HepG2 (cell line): ENCODE measurements at regions not wholly inside any gene's neighbourhood (a gene's known extent, or its start where the extent isn't known, plus 50 kb on each side); places are given as distances from the start of the nearest gene placed in this dataset.

Experiments
- ATAC-seq: fragments of 200-7000 bp; cut with Tn5 transposase; 3 replicates; pipeline ENCODE4 v1.9.1; 2020; ENCODE audit warnings: mild to moderate bottlenecking, moderate library complexity
- BruUV-seq: library from RNA; stranded (reverse); fragments of 400-500 nt; replicated peaks from 2 replicates; lab custom pipeline; 2021; lab: Mats Ljungman, UMichigan
- CTCF ChIA-PET: fragments of 300-600 bp; formaldehyde crosslinking; extraction: SDS; loops from one replicate; lab custom pipeline; 2021; ENCODE audit warnings: low total read pairs, inconsistent platforms, low intra/inter-chr PET ratio; lab: Yijun Ruan, JAX
- POLR2A ChIA-PET: fragments of 350-600 bp; sonication (Branson Sonifier 250); formaldehyde crosslinking; loops from one replicate; lab custom pipeline; 2020; ENCODE audit warnings: antibody characterized with exemption, inconsistent platforms; lab: Yijun Ruan, JAX
- DNase-seq: peaks from one replicate; pipeline ENCODE4 v3.0.0-alpha.2; 2015; ENCODE audit warnings: low spot score
- FAIRE-seq: peaks from 3 replicates; lab custom pipeline; 2011; peaks lifted over from hg19 to GRCh38; lab: Jason Lieb, UNC
- H2AFZ ChIP-seq: one replicate; pipeline ENCODE4 v1.6.1; 2011; ENCODE audit warnings: low read length, inconsistent platforms
- H3K27ac ChIP-seq: fragments of 300-600 bp; 3 replicates; pipeline ENCODE4 v1.8.0; 2011; ENCODE audit warnings: mixed run types, mild to moderate bottlenecking, mixed read lengths, low read length, inconsistent platforms; ENCODE audit not compliant: insufficient read depth; ENCODE audit errors: extremely low read length
- H3K27me3 ChIP-seq, 2 experiments: fragments of 200-600 bp in 1 of 2; 2 replicates in 1 of 2; 3 replicates in 1 of 2; pipeline versions ENCODE4 v1.6.0 to v1.8.0; 2011; ENCODE audit warnings: low read length in 2 of 2, mild to moderate bottlenecking in 2 of 2, moderate library complexity in 2 of 2, inconsistent platforms in 1 of 2; ENCODE audit not compliant: insufficient read depth in 2 of 2, control insufficient read depth in 1 of 2
- H3K36me3 ChIP-seq, 2 experiments: fragments of 200-600 bp in 1 of 2; replicated peaks in 1 of 2; 2 replicates in 1 of 2; 3 replicates in 1 of 2; pipeline versions ENCODE4 v1.5.1 to v1.8.0; 2011; ENCODE audit warnings: low read length in 2 of 2, inconsistent platforms in 1 of 2; ENCODE audit not compliant: insufficient read depth in 2 of 2, control insufficient read depth in 1 of 2
- H3K4me1 ChIP-seq: 2 replicates; pipeline ENCODE4 v1.5.1; 2012; ENCODE audit warnings: low read length, inconsistent platforms; ENCODE audit not compliant: insufficient read depth
- H3K4me2 ChIP-seq: 2 replicates; pipeline ENCODE4 v1.6.0; 2011; ENCODE audit warnings: low read depth, low read length, inconsistent platforms
- H3K4me3 ChIP-seq, 3 experiments: fragments of 200-600 bp in 1 of 3; sonication (generic), shearing (Covaris generic) in 1 of 3; replicated peaks in 1 of 3; 2 replicates each; pipeline ENCODE4 v1.5.1; 2011 to 2016; ENCODE audit warnings: low read length in 3 of 3, inconsistent platforms in 2 of 3, low read depth in 2 of 3, mild to moderate bottlenecking in 2 of 3, control low read depth in 1 of 3, mixed read lengths in 1 of 3; ENCODE audit not compliant: insufficient read depth in 1 of 3
- H3K79me2 ChIP-seq: one replicate; pipeline ENCODE4 v1.6.1; 2011; ENCODE audit warnings: low read length, inconsistent platforms; ENCODE audit not compliant: insufficient read depth
- H3K9ac ChIP-seq: 2 replicates; pipeline ENCODE4 v1.6.0; 2011; ENCODE audit warnings: mild to moderate bottlenecking, low read depth, low read length, inconsistent platforms; ENCODE audit not compliant: insufficient read depth
- H3K9me3 ChIP-seq: 2 replicates; pipeline ENCODE4 v1.5.1; 2012; ENCODE audit warnings: mild to moderate bottlenecking, low read length
- H4K20me1 ChIP-seq: 2 replicates; pipeline ENCODE4 v1.6.0; 2011; ENCODE audit warnings: inconsistent platforms, mild to moderate bottlenecking, low read length, moderate library complexity; ENCODE audit not compliant: insufficient read depth
- BORCS8-MEF2B ChIP-seq: sonication (generic); formaldehyde crosslinking; IDR thresholded peaks from 2 replicates; pipeline ENCODE4 v1.8.0; 2022; ENCODE audit warnings: mild to moderate bottlenecking, missing genetic modification reagents
- CAMTA2 ChIP-seq: sonication (generic); formaldehyde crosslinking; IDR thresholded peaks from 2 replicates; pipeline ENCODE4 v1.4.0; 2020; ENCODE audit warnings: mild to moderate bottlenecking, missing genetic modification reagents, borderline replicate concordance
- ETV5 ChIP-seq: IDR thresholded peaks from 2 replicates; pipeline ENCODE4 v1.6.1; 2018; ENCODE audit warnings: missing biosample characterization, missing genetic modification reagents, inconsistent platforms, borderline replicate concordance
- FOSL1 ChIP-seq: sonication (generic); formaldehyde crosslinking; IDR thresholded peaks from 2 replicates; pipeline ENCODE4 v1.9.0; 2021; ENCODE audit warnings: missing genetic modification reagents, borderline replicate concordance
- GATA4 ChIP-seq: sonication (generic); IDR thresholded peaks from 2 replicates; pipeline ENCODE4 v1.6.1; 2016; ENCODE audit warnings: antibody characterized with exemption, low read depth, borderline replicate concordance
- HDAC2 ChIP-seq: sonication (generic); formaldehyde crosslinking; IDR thresholded peaks from 2 replicates; pipeline ENCODE4 v1.4.0; 2020; ENCODE audit warnings: missing genetic modification reagents
- HNF4G ChIP-seq, 2 experiments: sonication (generic) in 1 of 2; formaldehyde crosslinking in 1 of 2; IDR thresholded peaks; 2 replicates each; pipeline versions ENCODE4 v1.4.0 to v1.6.1; 2011 to 2020; ENCODE audit warnings: borderline replicate concordance in 2 of 2, low read depth in 2 of 2, mild to moderate bottlenecking in 2 of 2, low read length in 1 of 2, missing genetic modification reagents in 1 of 2, moderate library complexity in 1 of 2
- MED13 ChIP-seq: sonication (generic); formaldehyde crosslinking; IDR thresholded peaks from 2 replicates; pipeline ENCODE4 v1.5.0; 2020; ENCODE audit warnings: missing genetic modification reagents
- NFKBIZ ChIP-seq: IDR thresholded peaks from 2 replicates; pipeline ENCODE4 v1.6.1; 2018; ENCODE audit warnings: missing genetic modification reagents, missing compliant biosample characterization
- NR3C1 ChIP-seq: sonication (generic); formaldehyde crosslinking; IDR thresholded peaks from 2 replicates; pipeline ENCODE4 v1.4.0; 2020; ENCODE audit warnings: missing genetic modification reagents
- PAX8 ChIP-seq: sonication (generic); formaldehyde crosslinking; IDR thresholded peaks from 2 replicates; pipeline ENCODE4 v1.8.0; 2022; ENCODE audit warnings: mild to moderate bottlenecking, missing genetic modification reagents, borderline replicate concordance
- STAT5B ChIP-seq: sonication (generic); formaldehyde crosslinking; IDR thresholded peaks from 2 replicates; pipeline ENCODE4 v1.4.0; 2020; ENCODE audit warnings: missing genetic modification reagents
- TCF7 ChIP-seq: sonication (generic); IDR thresholded peaks from 2 replicates; pipeline ENCODE4 v1.6.1; 2016; ENCODE audit warnings: antibody characterized with exemption, low read depth
- TIGD3 ChIP-seq: sonication (generic); formaldehyde crosslinking; IDR thresholded peaks from 2 replicates; pipeline ENCODE4 v1.5.1; 2020; ENCODE audit warnings: mild to moderate bottlenecking, missing genetic modification reagents, borderline replicate concordance
- ZBTB21 ChIP-seq: sonication (generic); formaldehyde crosslinking; IDR thresholded peaks from 2 replicates; pipeline ENCODE4 v1.4.0; 2020; ENCODE audit warnings: missing genetic modification reagents
- ZC3H13 ChIP-seq: sonication (generic); formaldehyde crosslinking; IDR thresholded peaks from 2 replicates; pipeline ENCODE4 v1.8.1; 2023; ENCODE audit warnings: mild to moderate bottlenecking, missing genetic modification reagents, moderate library complexity
- ZEB1 ChIP-seq: IDR thresholded peaks from 2 replicates; pipeline ENCODE4 v1.6.1; 2012; ENCODE audit warnings: mild to moderate bottlenecking, low read depth, inconsistent platforms; ENCODE audit not compliant: insufficient replicate concordance
- ZNF138 ChIP-seq: sonication (generic); formaldehyde crosslinking; IDR thresholded peaks from 2 replicates; pipeline ENCODE4 v1.5.0; 2020; ENCODE audit warnings: mild to moderate bottlenecking, low read depth, missing genetic modification reagents
- ZNF224 ChIP-seq: sonication (generic); formaldehyde crosslinking; IDR thresholded peaks from 2 replicates; pipeline ENCODE4 v1.5.0; 2020; ENCODE audit warnings: mild to moderate bottlenecking, missing genetic modification reagents
- ZNF317 ChIP-seq: sonication (generic); formaldehyde crosslinking; IDR thresholded peaks from 2 replicates; pipeline ENCODE4 v1.5.0; 2020; ENCODE audit warnings: mild to moderate bottlenecking, missing genetic modification reagents
- ZNF329 ChIP-seq: sonication (generic); formaldehyde crosslinking; IDR thresholded peaks from 2 replicates; pipeline ENCODE4 v1.9.0; 2021; ENCODE audit warnings: low read depth, mild to moderate bottlenecking, missing genetic modification reagents
- ZNF766 ChIP-seq: sonication (generic); formaldehyde crosslinking; IDR thresholded peaks from 2 replicates; pipeline ENCODE4 v1.5.0; 2020; ENCODE audit warnings: missing genetic modification reagents, borderline replicate concordance
- ZNF850 ChIP-seq: sonication (generic); formaldehyde crosslinking; conservative IDR thresholded peaks from 2 replicates; pipeline ENCODE4 v1.9.0; 2021; ENCODE audit warnings: mild to moderate bottlenecking, missing genetic modification reagents
- ZNF879 ChIP-seq: sonication (generic); formaldehyde crosslinking; IDR thresholded peaks from 2 replicates; pipeline ENCODE4 v1.8.1; 2023; ENCODE audit warnings: missing genetic modification reagents
- WGBS: methylation state at CpG from one replicate; pipeline ENCODE4 v1.1.6; 2017; ENCODE audit warnings: low lambda C conversion rate; 5-methylcytosine and 5-hydroxymethylcytosine counted together
- in situ Hi-C: cut with HindIII; loops from 2 replicates; pipeline ENCODE4 v1.10.0; 2017; ENCODE audit warnings: low pct_unique_long_range_greater_than_20kb; ENCODE audit not compliant: extremely low pct_ligation_motif_present
- intact Hi-C: fragments of 100-400 bp; cut with micrococcal nuclease; formaldehyde crosslinking; loops from one replicate; pipeline ENCODE4 v1.10.0; 2022; ENCODE audit not compliant: unreplicated experiment
- TF ChIP-seq, protein P1 (sequence below): sonication (generic); formaldehyde crosslinking; IDR thresholded peaks from 2 replicates; pipeline ENCODE4 v1.5.0; 2020; ENCODE audit warnings: missing genetic modification reagents
- TF ChIP-seq, protein P2 (sequence below), 2 experiments: fragments of 450-650 bp in 1 of 2; sonication (generic) in 1 of 2; formaldehyde crosslinking; IDR thresholded peaks; 2 replicates each; pipeline versions ENCODE4 v1.5.0 to v1.8.0; 2020 to 2022; ENCODE audit warnings: mild to moderate bottlenecking in 1 of 2, missing genetic modification reagents in 1 of 2

DNA sequence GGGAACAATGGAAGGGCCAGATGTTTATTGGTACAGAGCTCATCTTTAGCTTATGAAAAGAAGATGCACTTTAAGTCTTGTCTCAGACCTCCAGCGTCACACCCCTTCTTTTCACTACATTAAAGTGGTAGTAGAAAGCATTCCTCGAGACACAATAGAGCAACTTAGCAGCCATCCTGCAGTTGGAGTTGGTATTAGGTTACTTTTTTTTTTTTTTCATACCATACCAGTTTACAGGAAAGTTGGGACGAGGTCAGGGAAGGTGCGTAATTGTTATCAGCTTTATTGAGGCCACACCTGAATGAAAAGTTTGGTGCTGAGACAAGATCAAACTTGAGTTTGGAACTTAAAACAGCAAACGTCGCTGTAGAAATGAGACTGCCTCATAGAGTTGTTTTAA lies 203.8 kb downstream of the SOX2 start (continued):
- TF ChIP-seq HNF4G (IDR thresholded peaks at IDR 0.05; ENCODE audit: borderline replicate concordance, low read depth, low read length) (no peak), HNF4G (CRISPR knock-in tag; IDR thresholded peaks at IDR 0.05; ENCODE audit: borderline replicate concordance, low read depth) (no peak), CAMTA2 (no peak), HDAC2 (no peak), ETV5 (no peak), NFKBIZ (CRISPR knock-in tag) (no peak), ZNF317 (CRISPR knock-in tag) (no peak), ZNF879 (CRISPR knock-in tag) (no peak), FOSL1 (CRISPR knock-in tag) (no peak), TCF7 (no peak)

DNA sequence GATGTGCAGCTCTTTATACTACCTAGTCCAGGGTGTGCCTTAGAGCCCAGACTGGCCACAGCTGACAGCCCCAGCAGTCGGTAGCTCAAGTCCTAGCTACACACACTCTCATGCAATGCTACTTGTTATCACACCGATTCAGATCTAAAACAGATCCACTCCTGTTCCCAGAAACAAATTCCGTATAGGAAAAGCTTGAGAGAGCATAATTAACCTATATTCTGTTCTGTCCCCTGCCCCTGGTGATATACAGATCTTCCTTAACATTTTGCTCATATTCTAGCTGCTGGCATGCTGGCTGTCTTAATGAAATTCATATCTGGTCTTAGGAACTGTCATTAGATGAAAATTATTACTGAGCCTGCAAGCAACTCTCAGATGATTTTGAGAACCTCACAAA lies 204.3 kb downstream of the SOX2 start:
- H3K9ac ChIP-seq, result no peak overlapping the region
- WGBS, result 0% methylated on average over 3 of the region's 3 CpGs
- in situ Hi-C loops (no loop called here), intact Hi-C loops (no loop called here)
- CTCF ChIA-PET, result no interaction called here
- H3K4me2 ChIP-seq, result no peak overlapping the region
- H3K79me2 ChIP-seq, result no peaks in the 10 kb centered on the region
- no peaks in the 10 kb centered on the region for H4K20me1 ChIP-seq
- no peaks in the 10 kb centered on the region for H3K4me1 ChIP-seq
- ATAC-seq (no peak), DNase-seq (no peak), FAIRE-seq (no peak)
- H2AFZ ChIP-seq, result no peak overlapping the region
- BruUV-seq, result no TSS peak
- no peak overlapping the region for H3K4me3 ChIP-seq
- H3K36me3 ChIP-seq, result no peaks in the 10 kb centered on the region
- no peaks in the 10 kb centered on the region; a peak in 1 of 5 replicates for H3K27me3 ChIP-seq
- POLR2A ChIA-PET, result no interaction called here
- no peaks in the 10 kb centered on the region for H3K9me3 ChIP-seq
- no peak overlapping the region for H3K27ac ChIP-seq
- TF ChIP-seq NR3C1 (no peak), ZBTB21 (no peak), ZNF138 (CRISPR knock-in tag) (no peak), TIGD3 (CRISPR knock-in tag) (no peak), ZNF224 (CRISPR knock-in tag) (no peak), GATA4 (no peak), ZNF766 (CRISPR knock-in tag) (no peak), BORCS8-MEF2B (no peak), ZNF850 (CRISPR knock-in tag) (no peak), STAT5B (no peak), MED13 (CRISPR knock-in tag) (no peak), PAX8 (CRISPR knock-in tag) (no peak), ZNF329 (CRISPR knock-in tag) (no peak), ZEB1 (no peak), ZC3H13 (CRISPR knock-in tag) (no peak)
- TF ChIP-seq, protein P1, sequence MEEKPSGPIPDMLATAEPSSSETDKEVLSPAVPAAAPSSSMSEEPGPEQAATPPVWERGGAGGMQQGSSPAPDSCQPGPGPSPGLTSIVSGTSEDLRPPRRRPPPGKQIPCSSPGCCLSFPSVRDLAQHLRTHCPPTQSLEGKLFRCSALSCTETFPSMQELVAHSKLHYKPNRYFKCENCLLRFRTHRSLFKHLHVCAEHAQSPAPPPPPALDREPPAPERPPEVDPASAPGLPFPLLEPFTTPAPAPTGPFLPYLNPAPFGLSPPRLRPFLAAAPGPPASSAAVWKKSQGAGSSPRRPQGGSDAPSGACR, result no peak
- TF ChIP-seq, protein P2, sequence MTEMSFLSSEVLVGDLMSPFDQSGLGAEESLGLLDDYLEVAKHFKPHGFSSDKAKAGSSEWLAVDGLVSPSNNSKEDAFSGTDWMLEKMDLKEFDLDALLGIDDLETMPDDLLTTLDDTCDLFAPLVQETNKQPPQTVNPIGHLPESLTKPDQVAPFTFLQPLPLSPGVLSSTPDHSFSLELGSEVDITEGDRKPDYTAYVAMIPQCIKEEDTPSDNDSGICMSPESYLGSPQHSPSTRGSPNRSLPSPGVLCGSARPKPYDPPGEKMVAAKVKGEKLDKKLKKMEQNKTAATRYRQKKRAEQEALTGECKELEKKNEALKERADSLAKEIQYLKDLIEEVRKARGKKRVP (CRISPR knock-in tag; IDR thresholded peaks at IDR 0.05), result no peak
